Suppressor macrophage treated with lipopolysaccharide for 4 hours (primary cell): ENCODE measurements at regions not wholly inside any gene's neighbourhood (a gene's known extent, or its start where the extent isn't known, plus 50 kb on each side); places are given as distances from the start of the nearest gene placed in this dataset.
"Not testable (repeated sequence)": the region's sequence is repeated elsewhere in the genome, so short reads cannot be mapped to it uniquely, and the experiment has no call there.

Experiments
- DNase-seq: peaks from one replicate; pipeline ENCODE4 v3.0.0-alpha.2; 2020

- no peak for DNase-seq
Measured at GRCh38 chr10:36425131-36425797, 700.1 kb upstream of the ANKRD30A start.

- no peak for DNase-seq
Measured at GRCh38 chr10:36424502-36424901, 700.9 kb upstream of the ANKRD30A start.

- no peak for DNase-seq
Measured at GRCh38 chr10:36423821-36424248, 701.6 kb upstream of the ANKRD30A start.

- DNase-seq: no peak
Measured at GRCh38 chr10:36421992-36422391, 703.4 kb upstream of the ANKRD30A start.

- no peak for DNase-seq
Measured at GRCh38 chr10:36416513-36416912, 708.9 kb upstream of the ANKRD30A start.

GRCh38 chr10:36412942-36413341 lies 712.5 kb upstream of the ANKRD30A start:
- DNase-seq: no peak

GRCh38 chr10:36400238-36400637 lies 725.2 kb upstream of the ANKRD30A start:
- DNase-seq: not testable (repeated sequence)

- no peak for DNase-seq
Measured at GRCh38 chr10:36393801-36394200, 731.6 kb upstream of the ANKRD30A start.

- no peak for DNase-seq
Measured at GRCh38 chr10:36391405-36391804, 734.0 kb upstream of the ANKRD30A start.

GRCh38 chr10:36390221-36390620 lies 735.2 kb upstream of the ANKRD30A start:
- no peak for DNase-seq

- no peak for DNase-seq
Measured at GRCh38 chr10:36388166-36388565, 737.2 kb upstream of the ANKRD30A start.

- no peak for DNase-seq
Measured at GRCh38 chr10:36385693-36386092, 739.7 kb upstream of the ANKRD30A start.

- DNase-seq: no peak
Measured at GRCh38 chr10:36383349-36383748, 741.3 kb upstream of the FZD8 start.

- DNase-seq: no peak
Measured at GRCh38 chr10:36381748-36382147, 739.7 kb upstream of the FZD8 start.

- DNase-seq: no peak
Measured at GRCh38 chr10:36380538-36380937, 738.4 kb upstream of the FZD8 start.

GRCh38 chr10:36375107-36375506 lies 733.0 kb upstream of the FZD8 start:
- DNase-seq: no peak

- no peak for DNase-seq
Measured at GRCh38 chr10:36373424-36374096, 731.5 kb upstream of the FZD8 start.

GRCh38 chr10:36367362-36367761 lies 725.3 kb upstream of the FZD8 start:
- no peak for DNase-seq

GRCh38 chr10:36366843-36367242 lies 724.7 kb upstream of the FZD8 start:
- no peak for DNase-seq

GRCh38 chr10:36366065-36366464 lies 724.0 kb upstream of the FZD8 start:
- no peak for DNase-seq

GRCh38 chr10:36362257-36362656 lies 720.2 kb upstream of the FZD8 start:
- no peak for DNase-seq

GRCh38 chr10:36358736-36359135 lies 716.6 kb upstream of the FZD8 start:
- no peak for DNase-seq

GRCh38 chr10:36354633-36355032 lies 712.5 kb upstream of the FZD8 start:
- DNase-seq: no peak

- DNase-seq: no peak
Measured at GRCh38 chr10:36351159-36351558, 709.1 kb upstream of the FZD8 start.
